ENCODE measurements at regions not wholly inside any gene's neighbourhood (a gene's known extent, or its start where the extent isn't known, plus 50 kb on each side); places are given as distances from the start of the nearest gene placed in this dataset.

- H3K4me3 ChIP-seq: no peak overlapping the region
- peaks cover 0 to 10% (median 0%) of the 10 kb centered on the region in 9 donors for H3K4me1 ChIP-seq
- DNase-seq (no peak), ATAC-seq (no peak)
- no peaks in the 10 kb centered on the region for H3K36me3 ChIP-seq
- H3K27me3 ChIP-seq: no peaks in the 10 kb centered on the region
- intact Hi-C loops (cut with DNase I): no loop called here
- no peak overlapping the region for H3K27ac ChIP-seq
- no peak for TF ChIP-seq CTCF (IDR thresholded peaks at IDR 0.05)
- WGBS, 2 donors: 25 to 45% methylated on average over 1 of the region's 1 CpG
- no peaks in the 10 kb centered on the region for H3K9me3 ChIP-seq
Measured at GRCh38 chr5:93329756-93330155, 251.3 kb downstream of the NR2F1-AS1 start.

- no peaks in the 10 kb centered on the region for H3K9me3 ChIP-seq
- no peak for TF ChIP-seq CTCF (IDR thresholded peaks at IDR 0.05)
- no peaks in the 10 kb centered on the region for H3K36me3 ChIP-seq
- WGBS, 2 donors: 36 to 46% methylated on average over 1 of the region's 1 CpG
- intact Hi-C loops (cut with DNase I): no loop called here
- DNase-seq (no peak), ATAC-seq (no peak)
- H3K27ac ChIP-seq: no peak overlapping the region
- no peak overlapping the region for H3K4me3 ChIP-seq
- no peaks in the 10 kb centered on the region for H3K27me3 ChIP-seq
- peaks cover 0 to 10% (median 0%) of the 10 kb centered on the region in 9 donors for H3K4me1 ChIP-seq
Measured at GRCh38 chr5:93328833-93329232, 252.2 kb downstream of the NR2F1-AS1 start.

- H3K4me3 ChIP-seq: no peak overlapping the region
- H3K36me3 ChIP-seq: no peaks in the 10 kb centered on the region
- no peak for TF ChIP-seq CTCF (IDR thresholded peaks at IDR 0.05)
- no peak overlapping the region for H3K27ac ChIP-seq
- intact Hi-C loops (cut with DNase I): no loop called here
- no peak for ATAC-seq
- no peak for DNase-seq
- H3K9me3 ChIP-seq: no peaks in the 10 kb centered on the region
- H3K4me1 ChIP-seq: peaks cover 0 to 10% (median 0%) of the 10 kb centered on the region in 9 donors
- H3K27me3 ChIP-seq: no peaks in the 10 kb centered on the region
- WGBS, 2 donors: 46 to 76% methylated on average over 1 of the region's 1 CpG
Measured at GRCh38 chr5:93327605-93328004, 253.4 kb downstream of the NR2F1-AS1 start.

GRCh38 chr5:93325946-93326345 lies 255.1 kb downstream of the NR2F1-AS1 start:
- intact Hi-C loops (cut with DNase I): no loop called here
- no peaks in the 10 kb centered on the region for H3K9me3 ChIP-seq
- peaks cover 0 to 7% (median 0%) of the 10 kb centered on the region in 9 donors for H3K4me1 ChIP-seq
- no peak for TF ChIP-seq CTCF (IDR thresholded peaks at IDR 0.05)
- H3K27ac ChIP-seq: no peak overlapping the region
- H3K36me3 ChIP-seq: no peaks in the 10 kb centered on the region
- ATAC-seq (no peak), DNase-seq (no peak)
- WGBS, 2 donors: 92 to 95% methylated on average over 9 of the region's 9 CpGs
- H3K27me3 ChIP-seq: no peaks in the 10 kb centered on the region
- no peak overlapping the region for H3K4me3 ChIP-seq

Data from heart right ventricle (tissue), 16 donors.